Esophagus muscularis mucosa (tissue), 4 donors: ENCODE measurements at regions not wholly inside any gene's neighbourhood (a gene's known extent, or its start where the extent isn't known, plus 50 kb on each side); places are given as distances from the start of the nearest gene placed in this dataset.

Experiments used
- CTCF ChIP-seq, 3 experiments: fragments of 200-600 bp in 2 of 3; fragments of 450-650 bp in 1 of 3; sonication (generic) in 2 of 3; IDR thresholded peaks; one replicate each; pipeline ENCODE4 v1.5.1; 2017 to 2019; ENCODE audit warnings: antibody characterized with exemption in 3 of 3, mild to moderate bottlenecking in 2 of 3, moderate library complexity in 1 of 3
- EP300 ChIP-seq: sonication (generic); formaldehyde crosslinking; IDR thresholded peaks from one replicate; pipeline ENCODE4 v1.6.1; 2017; ENCODE audit warnings: antibody characterized with exemption
- POLR2A ChIP-seq: fragments of 450-650 bp; IDR thresholded peaks from one replicate; pipeline ENCODE4 v1.6.1; 2017; ENCODE audit warnings: antibody characterized with exemption, moderate library complexity, mild to moderate bottlenecking, low read depth
- POLR2AphosphoS5 ChIP-seq, 2 donors: sonication (generic); formaldehyde crosslinking; IDR thresholded peaks; one replicate each; pipeline ENCODE4 v1.6.1; 2017; ENCODE audit warnings: antibody characterized with exemption in 2 of 2

GRCh38 chr13:67374391-67374790, 144.3 kb upstream of the PCDH9 start:
- TF ChIP-seq CTCF (IDR thresholded peaks at IDR 0.05) (no peak), POLR2A (no peak), EP300 (no peak), POLR2AphosphoS5 (IDR thresholded peaks at IDR 0.05) (no peak)
